Mucosa of rectum (tissue), 2 donors: ENCODE measurements at regions not wholly inside any gene's neighbourhood (a gene's known extent, or its start where the extent isn't known, plus 50 kb on each side); places are given as distances from the start of the nearest gene placed in this dataset.

Source experiments
- H3K27ac ChIP-seq, 2 donors: one replicate each; pipeline ENCODE4 v1.7.0; 2013; ENCODE audit warnings: inconsistent platforms in 2 of 2, low read depth in 2 of 2, low read length in 2 of 2
- H3K27me3 ChIP-seq, 2 donors: one replicate each; pipeline ENCODE4 v1.7.0; 2013; ENCODE audit warnings: low read length in 2 of 2; ENCODE audit not compliant: control insufficient read depth in 2 of 2, insufficient read depth in 2 of 2
- H3K36me3 ChIP-seq, 2 donors: one replicate each; pipeline ENCODE4 v1.7.0; 2013; ENCODE audit warnings: low read length in 2 of 2; ENCODE audit not compliant: control insufficient read depth in 2 of 2, insufficient read depth in 2 of 2
- H3K4me1 ChIP-seq, 2 donors: one replicate each; pipeline ENCODE4 v1.7.0; 2013; ENCODE audit warnings: low read length in 2 of 2, mild to moderate bottlenecking in 1 of 2; ENCODE audit not compliant: control insufficient read depth in 2 of 2, insufficient read depth in 2 of 2
- H3K4me3 ChIP-seq, 2 donors: one replicate each; pipeline ENCODE4 v1.7.0; 2013; ENCODE audit warnings: low read length in 2 of 2
- H3K9ac ChIP-seq, 2 donors: one replicate each; pipeline ENCODE4 v1.7.0; 2013; ENCODE audit warnings: low read length in 2 of 2, low read depth in 1 of 2, mild to moderate bottlenecking in 1 of 2
- H3K9me3 ChIP-seq, 2 donors: one replicate each; pipeline ENCODE4 v1.7.0; 2013; ENCODE audit warnings: low read length in 2 of 2; ENCODE audit not compliant: control insufficient read depth in 2 of 2
- donor health status: healthy.
- donor health status: Normal muscosa, but diverticular disease.

DNA sequence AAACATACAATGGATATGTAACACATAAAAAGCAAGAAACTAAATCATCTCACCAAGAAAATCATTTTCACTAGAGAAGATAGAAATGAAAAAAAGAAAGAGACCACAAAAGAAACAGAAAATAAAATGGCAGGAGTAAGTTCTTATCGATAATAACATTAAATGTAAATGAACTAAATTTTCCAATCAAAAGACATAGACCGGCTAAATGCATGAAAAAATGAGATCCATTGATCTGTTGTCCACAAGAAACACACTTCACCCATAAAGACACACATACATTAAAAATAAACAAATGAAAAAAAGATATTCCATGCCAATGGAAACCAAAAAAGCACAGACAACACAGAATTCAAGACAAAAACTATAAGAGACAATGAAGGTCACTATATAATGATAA lies 1771.9 kb downstream of the SI start:
- Histone ChIP-seq H3K4me3 (no peak overlapping the region), H3K27ac (no peak overlapping the region), H3K9ac (no peak overlapping the region), H3K4me1 (no peaks in the 10 kb centered on the region), H3K9me3 (no peaks in the 10 kb centered on the region), H3K27me3 (no peaks in the 10 kb centered on the region), H3K36me3 (no peaks in the 10 kb centered on the region)

GRCh38 chr3:163273694-163274093 lies 1777.1 kb downstream of the OTOL1 start:
- no peaks in the 10 kb centered on the region for H3K9me3 ChIP-seq
- no peak overlapping the region for H3K27ac ChIP-seq
- H3K4me3 ChIP-seq: no peak overlapping the region
- H3K9ac ChIP-seq: no peak overlapping the region
- H3K4me1 ChIP-seq: no peaks in the 10 kb centered on the region
- no peaks in the 10 kb centered on the region for H3K27me3 ChIP-seq
- H3K36me3 ChIP-seq: no peaks in the 10 kb centered on the region

GRCh38 chr3:163266731-163267130 lies 1770.1 kb downstream of the OTOL1 start:
- H3K9ac ChIP-seq: no peak overlapping the region
- H3K4me3 ChIP-seq: no peak overlapping the region

DNA sequence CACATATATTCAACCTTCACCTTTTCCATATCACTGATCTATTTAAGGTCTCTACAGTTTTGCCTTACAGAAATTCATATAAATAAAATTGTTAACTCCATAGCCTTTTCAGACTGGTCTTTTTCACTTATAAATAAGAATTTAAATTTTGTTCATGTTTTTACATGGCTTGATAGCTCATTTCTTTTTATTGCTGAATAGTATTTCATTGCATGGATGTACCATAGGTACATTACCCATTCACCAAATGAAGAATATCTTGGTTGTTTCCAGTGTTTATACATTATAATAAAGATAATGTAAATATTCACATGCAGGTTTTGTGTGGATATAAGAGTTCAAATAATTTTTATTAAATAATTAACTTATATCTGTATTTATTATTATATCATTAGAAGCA lies 1765.0 kb downstream of the OTOL1 start:
- H3K4me3 ChIP-seq: no peak overlapping the region
- no peaks in the 10 kb centered on the region for H3K9me3 ChIP-seq

More at GRCh38 chr3:163266731-163267130, 1770.1 kb downstream of the OTOL1 start:
- H3K27ac ChIP-seq: no peak overlapping the region
- no peaks in the 10 kb centered on the region for H3K9me3 ChIP-seq
- no peaks in the 10 kb centered on the region for H3K27me3 ChIP-seq
- no peaks in the 10 kb centered on the region for H3K4me1 ChIP-seq
- no peaks in the 10 kb centered on the region for H3K36me3 ChIP-seq

GRCh38 chr3:163261056-163261455 lies 1764.4 kb downstream of the OTOL1 start:
- Histone ChIP-seq H3K36me3 (no peaks in the 10 kb centered on the region), H3K9me3 (no peaks in the 10 kb centered on the region), H3K27ac (no peak overlapping the region), H3K4me3 (no peak overlapping the region), H3K9ac (no peak overlapping the region), H3K4me1 (no peaks in the 10 kb centered on the region), H3K27me3 (no peaks in the 10 kb centered on the region)

More for the DNA sequence above, 1765.0 kb downstream of the OTOL1 start:
- Histone ChIP-seq H3K4me1 (no peaks in the 10 kb centered on the region), H3K27me3 (no peaks in the 10 kb centered on the region), H3K9ac (no peak overlapping the region), H3K36me3 (no peaks in the 10 kb centered on the region), H3K27ac (no peak overlapping the region)

- no peak overlapping the region for H3K27ac ChIP-seq
- no peak overlapping the region for H3K4me3 ChIP-seq
- H3K4me1 ChIP-seq: no peaks in the 10 kb centered on the region
- no peaks in the 10 kb centered on the region for H3K27me3 ChIP-seq
- no peaks in the 10 kb centered on the region for H3K36me3 ChIP-seq
- H3K9me3 ChIP-seq: no peaks in the 10 kb centered on the region
- H3K9ac ChIP-seq: no peak overlapping the region
Measured at GRCh38 chr3:163218336-163218735, 1721.7 kb downstream of the OTOL1 start.

GRCh38 chr3:163213838-163214237 lies 1717.2 kb downstream of the OTOL1 start:
- H3K9ac ChIP-seq: no peak overlapping the region

GRCh38 chr3:163196815-163197374 lies 1700.3 kb downstream of the OTOL1 start:
- H3K9me3 ChIP-seq: no peaks in the 10 kb centered on the region
- H3K4me3 ChIP-seq: no peak overlapping the region
- H3K9ac ChIP-seq: no peak overlapping the region
- no peak overlapping the region for H3K27ac ChIP-seq
- H3K4me1 ChIP-seq: no peaks in the 10 kb centered on the region
- no peaks in the 10 kb centered on the region for H3K27me3 ChIP-seq
- H3K36me3 ChIP-seq: no peaks in the 10 kb centered on the region

More at GRCh38 chr3:163213838-163214237, 1717.2 kb downstream of the OTOL1 start:
- Histone ChIP-seq H3K36me3 (no peaks in the 10 kb centered on the region), H3K9me3 (no peaks in the 10 kb centered on the region), H3K27ac (no peak overlapping the region), H3K27me3 (no peaks in the 10 kb centered on the region), H3K4me1 (no peaks in the 10 kb centered on the region), H3K4me3 (no peak overlapping the region)

DNA sequence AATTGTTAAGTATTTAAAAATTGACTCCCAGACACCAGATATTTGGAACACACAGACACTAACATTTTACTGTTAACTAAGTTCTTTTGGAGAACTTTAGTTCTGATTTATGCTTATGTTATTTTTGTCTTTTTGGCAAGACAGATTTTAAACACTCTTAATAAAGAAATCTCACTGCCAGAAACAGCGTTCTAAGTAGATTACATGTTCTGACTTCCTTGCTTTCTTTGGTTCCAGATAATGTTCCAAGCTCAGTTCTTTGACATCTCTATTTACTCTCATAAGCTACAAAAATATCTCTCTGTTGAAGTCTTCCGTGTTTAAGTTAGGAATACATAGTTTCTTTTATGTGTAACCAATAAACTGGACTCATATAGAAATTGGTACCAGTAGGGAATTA lies 1699.6 kb downstream of the OTOL1 start:
- no peaks in the 10 kb centered on the region for H3K27me3 ChIP-seq
- H3K9me3 ChIP-seq: no peaks in the 10 kb centered on the region
- H3K4me1 ChIP-seq: no peaks in the 10 kb centered on the region
- H3K27ac ChIP-seq: no peak overlapping the region
- H3K9ac ChIP-seq: no peak overlapping the region
- H3K36me3 ChIP-seq: no peaks in the 10 kb centered on the region
- H3K4me3 ChIP-seq: no peak overlapping the region

DNA sequence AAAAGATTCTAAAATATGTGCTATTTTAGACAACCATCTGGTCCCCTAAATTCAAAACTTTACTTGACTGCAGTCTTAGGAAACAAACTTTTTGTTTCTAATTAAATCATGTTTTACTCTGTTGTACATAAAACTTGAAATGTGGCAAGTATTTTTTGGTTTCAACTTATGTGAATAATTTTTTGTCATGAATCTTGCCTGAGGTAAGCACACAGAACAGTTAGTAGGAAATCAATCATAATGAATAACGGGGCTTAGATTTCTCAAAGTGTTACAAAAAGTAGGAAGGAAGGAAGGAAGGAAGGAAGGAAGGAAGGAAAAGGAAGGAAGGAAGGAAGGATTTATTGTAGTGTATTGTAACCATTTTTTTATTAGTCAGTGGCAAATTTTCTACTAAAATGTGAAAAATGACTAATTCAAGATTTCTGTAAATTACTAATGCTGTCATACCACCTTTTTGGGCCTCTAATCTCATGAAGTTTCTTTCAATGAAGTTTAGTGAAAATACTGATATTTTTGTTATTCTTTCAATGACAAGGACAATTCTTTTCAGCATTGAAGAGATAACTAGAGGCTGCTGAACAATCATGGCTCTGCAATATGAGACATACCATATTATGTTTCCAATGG lies 1689.2 kb downstream of the OTOL1 start:
- H3K36me3 ChIP-seq: no peaks in the 10 kb centered on the region
- no peak overlapping the region for H3K9ac ChIP-seq
- H3K9me3 ChIP-seq: no peaks in the 10 kb centered on the region
- no peak overlapping the region for H3K4me3 ChIP-seq
- H3K27me3 ChIP-seq: no peaks in the 10 kb centered on the region
- H3K4me1 ChIP-seq: no peaks in the 10 kb centered on the region
- H3K27ac ChIP-seq: no peak overlapping the region
